ENCODE measurements at regions not wholly inside any gene's neighbourhood (a gene's known extent, or its start where the extent isn't known, plus 50 kb on each side); places are given as distances from the start of the nearest gene placed in this dataset.

DNA sequence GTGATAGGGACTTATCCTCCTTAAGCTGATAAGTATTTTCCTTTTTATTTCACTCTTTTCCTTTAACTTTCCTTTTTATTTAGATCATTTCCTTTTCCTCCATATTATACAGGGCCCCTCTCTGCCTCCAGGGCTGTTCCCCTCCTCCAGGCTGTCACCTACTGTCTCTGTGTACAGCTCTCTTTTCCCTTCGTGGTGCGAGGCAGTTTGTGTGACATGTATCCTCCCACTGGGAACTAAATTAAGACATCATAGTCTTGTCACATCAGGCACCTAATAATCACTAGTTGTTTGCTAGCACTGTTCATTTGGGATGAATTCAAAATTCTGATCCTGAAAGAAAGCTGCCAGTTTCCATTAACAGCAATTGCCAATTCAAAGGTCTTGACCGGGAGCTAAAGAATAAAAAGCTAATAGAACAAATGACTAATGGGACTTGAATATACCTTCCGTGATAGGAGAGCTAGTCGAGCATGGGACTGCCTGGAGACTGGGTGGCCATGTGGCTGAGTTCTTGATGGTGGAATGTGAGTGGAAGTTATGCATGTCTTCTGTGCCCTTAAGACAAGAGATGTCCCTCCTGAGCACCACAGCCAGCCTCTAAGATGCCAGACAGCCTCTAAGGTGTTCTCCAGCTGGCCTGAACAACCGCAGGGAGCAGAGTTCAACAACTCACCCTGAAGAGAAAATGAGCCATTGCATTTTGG lies 77.7 kb upstream of the LRRC55 start:
- no peaks in the 10 kb centered on the region for H3K9me3 ChIP-seq (ENCODE audit: control insufficient read depth in 4 of 4, low read length in 3 of 4)
- no peaks in the 10 kb centered on the region for H3K4me1 ChIP-seq (ENCODE audit: control insufficient read depth in 4 of 4, insufficient read depth in 4 of 4, low read length in 3 of 4)
- no peak for DNase-seq (ENCODE audit: low spot score)
- H3K27ac ChIP-seq (ENCODE audit: low read depth in 1 of 2, low read length in 2 of 2), result no peak overlapping the region
- 74% methylated on average over 6 of the region's 6 CpGs for WGBS
- no peaks in the 10 kb centered on the region for H3K27me3 ChIP-seq (ENCODE audit: control insufficient read depth in 4 of 4, insufficient read depth in 4 of 4, low read length in 3 of 4)
- TF ChIP-seq NR2F2 (IDR thresholded peaks at IDR 0.05), result no peak
- TF ChIP-seq YY1 (IDR thresholded peaks at IDR 0.05), result no peak
- TF ChIP-seq EGR1 (IDR thresholded peaks at IDR 0.05; ENCODE audit: low read depth in 2 of 2), result no peak
- TF ChIP-seq HNF4A (conservative IDR thresholded peaks at IDR 0.05), result no peak
- TF ChIP-seq, protein P1, sequence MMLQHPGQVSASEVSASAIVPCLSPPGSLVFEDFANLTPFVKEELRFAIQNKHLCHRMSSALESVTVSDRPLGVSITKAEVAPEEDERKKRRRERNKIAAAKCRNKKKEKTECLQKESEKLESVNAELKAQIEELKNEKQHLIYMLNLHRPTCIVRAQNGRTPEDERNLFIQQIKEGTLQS (IDR thresholded peaks at IDR 0.05), result no peak
- TF ChIP-seq TAF1 (conservative IDR thresholded peaks at IDR 0.05), result no peak
- no peak for TF ChIP-seq GABPA (IDR thresholded peaks at IDR 0.05 in 1 of 2, conservative IDR thresholded peaks at IDR 0.05 in 1 of 2)
- no peak for TF ChIP-seq JUND (IDR thresholded peaks at IDR 0.05)
- H3K36me3 ChIP-seq (ENCODE audit: control insufficient read depth in 4 of 4, insufficient read depth in 3 of 4, low read depth in 1 of 4, low read length in 3 of 4), result no peaks in the 10 kb centered on the region
- H3K4me3 ChIP-seq (ENCODE audit: low read depth in 1 of 3, low read length in 3 of 3), result no peak overlapping the region
- no peak overlapping the region for H3K9ac ChIP-seq (ENCODE audit: low read depth in 1 of 2, low read length in 2 of 2)

DNA sequence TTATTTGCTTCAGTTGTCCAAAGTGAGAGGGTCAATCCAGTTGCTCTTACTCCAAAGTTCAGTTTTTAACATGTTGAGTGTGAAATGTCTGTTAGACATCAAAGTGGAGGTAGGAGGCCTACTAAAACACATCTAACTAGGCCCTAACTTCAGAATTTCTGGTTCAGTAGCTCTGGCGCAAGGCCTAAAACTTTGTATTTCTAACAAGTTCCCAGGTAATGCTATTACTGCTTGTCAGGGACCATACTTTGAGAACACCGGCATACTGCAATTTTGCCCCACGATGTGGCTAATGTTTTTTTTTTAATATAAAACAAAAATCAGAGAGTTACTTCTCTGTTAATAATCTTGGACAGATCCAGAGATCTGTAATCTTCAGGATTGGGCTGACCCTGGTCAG lies 72.4 kb upstream of the LRRC55 start:
- Histone ChIP-seq H3K27me3 (ENCODE audit: control insufficient read depth in 4 of 4, insufficient read depth in 4 of 4, low read length in 3 of 4) (no peaks in the 10 kb centered on the region), H3K4me1 (ENCODE audit: control insufficient read depth in 4 of 4, insufficient read depth in 4 of 4, low read length in 3 of 4) (no peaks in the 10 kb centered on the region), H3K9me3 (ENCODE audit: control insufficient read depth in 4 of 4, low read length in 3 of 4) (no peaks in the 10 kb centered on the region), H3K27ac (ENCODE audit: low read depth in 1 of 2, low read length in 2 of 2) (no peak overlapping the region), H3K9ac (ENCODE audit: low read depth in 1 of 2, low read length in 2 of 2) (no peak overlapping the region), H3K36me3 (ENCODE audit: control insufficient read depth in 4 of 4, insufficient read depth in 3 of 4, low read depth in 1 of 4, low read length in 3 of 4) (no peaks in the 10 kb centered on the region), H3K4me3 (ENCODE audit: low read depth in 1 of 3, low read length in 3 of 3) (no peak overlapping the region)
- no peak for DNase-seq (ENCODE audit: low spot score)
- 94% methylated on average over 3 of the region's 3 CpGs for WGBS
- TF ChIP-seq, protein P2, sequence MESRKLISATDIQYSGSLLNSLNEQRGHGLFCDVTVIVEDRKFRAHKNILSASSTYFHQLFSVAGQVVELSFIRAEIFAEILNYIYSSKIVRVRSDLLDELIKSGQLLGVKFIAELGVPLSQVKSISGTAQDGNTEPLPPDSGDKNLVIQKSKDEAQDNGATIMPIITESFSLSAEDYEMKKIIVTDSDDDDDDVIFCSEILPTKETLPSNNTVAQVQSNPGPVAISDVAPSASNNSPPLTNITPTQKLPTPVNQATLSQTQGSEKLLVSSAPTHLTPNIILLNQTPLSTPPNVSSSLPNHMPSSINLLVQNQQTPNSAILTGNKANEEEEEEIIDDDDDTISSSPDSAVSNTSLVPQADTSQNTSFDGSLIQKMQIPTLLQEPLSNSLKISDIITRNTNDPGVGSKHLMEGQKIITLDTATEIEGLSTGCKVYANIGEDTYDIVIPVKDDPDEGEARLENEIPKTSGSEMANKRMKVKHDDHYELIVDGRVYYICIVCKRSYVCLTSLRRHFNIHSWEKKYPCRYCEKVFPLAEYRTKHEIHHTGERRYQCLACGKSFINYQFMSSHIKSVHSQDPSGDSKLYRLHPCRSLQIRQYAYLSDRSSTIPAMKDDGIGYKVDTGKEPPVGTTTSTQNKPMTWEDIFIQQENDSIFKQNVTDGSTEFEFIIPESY (IDR thresholded peaks at IDR 0.05), result no peak
- TF ChIP-seq, protein P1 (IDR thresholded peaks at IDR 0.05), result no peak
- TF ChIP-seq, protein P3, sequence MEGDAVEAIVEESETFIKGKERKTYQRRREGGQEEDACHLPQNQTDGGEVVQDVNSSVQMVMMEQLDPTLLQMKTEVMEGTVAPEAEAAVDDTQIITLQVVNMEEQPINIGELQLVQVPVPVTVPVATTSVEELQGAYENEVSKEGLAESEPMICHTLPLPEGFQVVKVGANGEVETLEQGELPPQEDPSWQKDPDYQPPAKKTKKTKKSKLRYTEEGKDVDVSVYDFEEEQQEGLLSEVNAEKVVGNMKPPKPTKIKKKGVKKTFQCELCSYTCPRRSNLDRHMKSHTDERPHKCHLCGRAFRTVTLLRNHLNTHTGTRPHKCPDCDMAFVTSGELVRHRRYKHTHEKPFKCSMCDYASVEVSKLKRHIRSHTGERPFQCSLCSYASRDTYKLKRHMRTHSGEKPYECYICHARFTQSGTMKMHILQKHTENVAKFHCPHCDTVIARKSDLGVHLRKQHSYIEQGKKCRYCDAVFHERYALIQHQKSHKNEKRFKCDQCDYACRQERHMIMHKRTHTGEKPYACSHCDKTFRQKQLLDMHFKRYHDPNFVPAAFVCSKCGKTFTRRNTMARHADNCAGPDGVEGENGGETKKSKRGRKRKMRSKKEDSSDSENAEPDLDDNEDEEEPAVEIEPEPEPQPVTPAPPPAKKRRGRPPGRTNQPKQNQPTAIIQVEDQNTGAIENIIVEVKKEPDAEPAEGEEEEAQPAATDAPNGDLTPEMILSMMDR (IDR thresholded peaks at IDR 0.05; ENCODE audit: low read depth, low read length, missing input control), result no peak
- no peak for TF ChIP-seq GABPA (IDR thresholded peaks at IDR 0.05 in 1 of 2, conservative IDR thresholded peaks at IDR 0.05 in 1 of 2)
- no peak for TF ChIP-seq TAF1 (conservative IDR thresholded peaks at IDR 0.05)
- no peak for TF ChIP-seq SP1 (IDR thresholded peaks at IDR 0.05)
- no peak for TF ChIP-seq EGR1 (IDR thresholded peaks at IDR 0.05; ENCODE audit: low read depth in 2 of 2)
- no peak for TF ChIP-seq RAD21 (IDR thresholded peaks at IDR 0.05)
- TF ChIP-seq YY1 (IDR thresholded peaks at IDR 0.05), result no peak
- TF ChIP-seq HNF4A (conservative IDR thresholded peaks at IDR 0.05), result no peak
- TF ChIP-seq, protein P4, sequence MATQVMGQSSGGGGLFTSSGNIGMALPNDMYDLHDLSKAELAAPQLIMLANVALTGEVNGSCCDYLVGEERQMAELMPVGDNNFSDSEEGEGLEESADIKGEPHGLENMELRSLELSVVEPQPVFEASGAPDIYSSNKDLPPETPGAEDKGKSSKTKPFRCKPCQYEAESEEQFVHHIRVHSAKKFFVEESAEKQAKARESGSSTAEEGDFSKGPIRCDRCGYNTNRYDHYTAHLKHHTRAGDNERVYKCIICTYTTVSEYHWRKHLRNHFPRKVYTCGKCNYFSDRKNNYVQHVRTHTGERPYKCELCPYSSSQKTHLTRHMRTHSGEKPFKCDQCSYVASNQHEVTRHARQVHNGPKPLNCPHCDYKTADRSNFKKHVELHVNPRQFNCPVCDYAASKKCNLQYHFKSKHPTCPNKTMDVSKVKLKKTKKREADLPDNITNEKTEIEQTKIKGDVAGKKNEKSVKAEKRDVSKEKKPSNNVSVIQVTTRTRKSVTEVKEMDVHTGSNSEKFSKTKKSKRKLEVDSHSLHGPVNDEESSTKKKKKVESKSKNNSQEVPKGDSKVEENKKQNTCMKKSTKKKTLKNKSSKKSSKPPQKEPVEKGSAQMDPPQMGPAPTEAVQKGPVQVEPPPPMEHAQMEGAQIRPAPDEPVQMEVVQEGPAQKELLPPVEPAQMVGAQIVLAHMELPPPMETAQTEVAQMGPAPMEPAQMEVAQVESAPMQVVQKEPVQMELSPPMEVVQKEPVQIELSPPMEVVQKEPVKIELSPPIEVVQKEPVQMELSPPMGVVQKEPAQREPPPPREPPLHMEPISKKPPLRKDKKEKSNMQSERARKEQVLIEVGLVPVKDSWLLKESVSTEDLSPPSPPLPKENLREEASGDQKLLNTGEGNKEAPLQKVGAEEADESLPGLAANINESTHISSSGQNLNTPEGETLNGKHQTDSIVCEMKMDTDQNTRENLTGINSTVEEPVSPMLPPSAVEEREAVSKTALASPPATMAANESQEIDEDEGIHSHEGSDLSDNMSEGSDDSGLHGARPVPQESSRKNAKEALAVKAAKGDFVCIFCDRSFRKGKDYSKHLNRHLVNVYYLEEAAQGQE (IDR thresholded peaks at IDR 0.05), result no peak
- no peak for TF ChIP-seq RXRA (IDR thresholded peaks at IDR 0.05)
- no peak for TF ChIP-seq FOXA1 (IDR thresholded peaks at IDR 0.05)
- no peak for TF ChIP-seq NR2F2 (IDR thresholded peaks at IDR 0.05)
- TF ChIP-seq FOXA2 (IDR thresholded peaks at IDR 0.05), result no peak
- TF ChIP-seq, protein P5, sequence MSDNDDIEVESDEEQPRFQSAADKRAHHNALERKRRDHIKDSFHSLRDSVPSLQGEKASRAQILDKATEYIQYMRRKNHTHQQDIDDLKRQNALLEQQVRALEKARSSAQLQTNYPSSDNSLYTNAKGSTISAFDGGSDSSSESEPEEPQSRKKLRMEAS (IDR thresholded peaks at IDR 0.05), result no peak
